Endothelial cell of umbilical vein (primary cell): ENCODE measurements at regions not wholly inside any gene's neighbourhood (a gene's known extent, or its start where the extent isn't known, plus 50 kb on each side); places are given as distances from the start of the nearest gene placed in this dataset.

Experiments used
- EZH2 ChIP-seq: IDR thresholded peaks from 2 replicates; pipeline ENCODE4 v1.6.1; 2012; ENCODE audit warnings: borderline replicate concordance, low read depth, mild to moderate bottlenecking, moderate library complexity, low read length, inconsistent platforms; ENCODE audit not compliant: severe bottlenecking
- GATA2 ChIP-seq: IDR thresholded peaks from 2 replicates; pipeline ENCODE4 v1.7.0; 2011; ENCODE audit warnings: low read depth, mild to moderate bottlenecking, moderate library complexity, mixed read lengths, low read length; ENCODE audit not compliant: insufficient read length, insufficient read depth
- JUN ChIP-seq: IDR thresholded peaks from 2 replicates; pipeline ENCODE4 v1.6.1; 2011; ENCODE audit warnings: borderline replicate concordance, low read depth; ENCODE audit not compliant: insufficient read length, insufficient read depth
- MYC ChIP-seq: IDR thresholded peaks from one replicate; pipeline ENCODE4 v1.6.1; 2011; ENCODE audit warnings: mild to moderate bottlenecking, low read depth, low read length
- POLR2A ChIP-seq: IDR thresholded peaks from 2 replicates; pipeline ENCODE4 v1.6.1; 2012; ENCODE audit warnings: low read depth, mild to moderate bottlenecking, control low read depth, low read length
- POLR2AphosphoS5 ChIP-seq: IDR thresholded peaks from 2 replicates; pipeline ENCODE4 v1.6.1; 2012; ENCODE audit warnings: low read depth, mild to moderate bottlenecking, control low read depth, low read length, moderate library complexity; ENCODE audit not compliant: insufficient read depth
- TF ChIP-seq, protein P1 (sequence below): IDR thresholded peaks from 2 replicates; pipeline ENCODE4 v1.6.1; 2011; ENCODE audit not compliant: insufficient read depth, insufficient read length
- TF ChIP-seq, protein P2 (sequence below), 2 donors: IDR thresholded peaks; 1 replicate in 1 of 2; 2 replicates in 1 of 2; pipeline ENCODE4 v1.5.1; 2011; ENCODE audit warnings: low read length in 2 of 2, mild to moderate bottlenecking in 2 of 2, moderate library complexity in 2 of 2, control low read depth in 1 of 2, inconsistent platforms in 1 of 2, low read depth in 1 of 2; ENCODE audit not compliant: insufficient read depth in 1 of 2; ENCODE audit errors: extremely low read depth in 1 of 2

DNA sequence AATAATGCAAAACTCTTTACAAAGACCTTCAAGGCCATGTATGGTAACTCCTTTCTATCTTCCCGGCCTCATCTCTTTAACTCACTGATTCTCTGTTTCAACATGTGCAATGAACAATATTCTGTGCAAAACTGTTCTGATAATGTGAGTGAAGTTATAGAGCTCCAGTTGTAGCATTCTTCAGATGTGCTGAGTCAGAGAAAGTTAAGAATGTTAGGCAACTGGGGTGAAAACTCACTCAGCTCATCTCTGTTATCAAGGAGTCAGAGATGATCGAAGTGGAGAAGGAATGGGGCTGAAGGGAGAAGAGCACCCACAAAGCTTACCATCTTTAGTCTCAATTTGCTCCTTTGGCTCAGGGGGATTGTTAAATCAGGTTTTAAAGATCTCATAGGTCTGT is 344.7 kb upstream of the NPSR1 start:
- TF ChIP-seq, protein P1, sequence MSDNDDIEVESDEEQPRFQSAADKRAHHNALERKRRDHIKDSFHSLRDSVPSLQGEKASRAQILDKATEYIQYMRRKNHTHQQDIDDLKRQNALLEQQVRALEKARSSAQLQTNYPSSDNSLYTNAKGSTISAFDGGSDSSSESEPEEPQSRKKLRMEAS = no peak
- TF ChIP-seq, protein P2, sequence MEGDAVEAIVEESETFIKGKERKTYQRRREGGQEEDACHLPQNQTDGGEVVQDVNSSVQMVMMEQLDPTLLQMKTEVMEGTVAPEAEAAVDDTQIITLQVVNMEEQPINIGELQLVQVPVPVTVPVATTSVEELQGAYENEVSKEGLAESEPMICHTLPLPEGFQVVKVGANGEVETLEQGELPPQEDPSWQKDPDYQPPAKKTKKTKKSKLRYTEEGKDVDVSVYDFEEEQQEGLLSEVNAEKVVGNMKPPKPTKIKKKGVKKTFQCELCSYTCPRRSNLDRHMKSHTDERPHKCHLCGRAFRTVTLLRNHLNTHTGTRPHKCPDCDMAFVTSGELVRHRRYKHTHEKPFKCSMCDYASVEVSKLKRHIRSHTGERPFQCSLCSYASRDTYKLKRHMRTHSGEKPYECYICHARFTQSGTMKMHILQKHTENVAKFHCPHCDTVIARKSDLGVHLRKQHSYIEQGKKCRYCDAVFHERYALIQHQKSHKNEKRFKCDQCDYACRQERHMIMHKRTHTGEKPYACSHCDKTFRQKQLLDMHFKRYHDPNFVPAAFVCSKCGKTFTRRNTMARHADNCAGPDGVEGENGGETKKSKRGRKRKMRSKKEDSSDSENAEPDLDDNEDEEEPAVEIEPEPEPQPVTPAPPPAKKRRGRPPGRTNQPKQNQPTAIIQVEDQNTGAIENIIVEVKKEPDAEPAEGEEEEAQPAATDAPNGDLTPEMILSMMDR (IDR thresholded peaks at IDR 0.05; ENCODE audit: extremely low read depth in 1 of 2, insufficient read depth in 1 of 2, low read depth in 1 of 2, low read length in 2 of 2) = no peak
- TF ChIP-seq POLR2A = no peak
- no peak for TF ChIP-seq POLR2AphosphoS5
- TF ChIP-seq EZH2 = no peak
- no peak for TF ChIP-seq MYC
- no peak for TF ChIP-seq GATA2
- TF ChIP-seq JUN = no peak
